ENCODE measurements at regions not wholly inside any gene's neighbourhood (a gene's known extent, or its start where the extent isn't known, plus 50 kb on each side); places are given as distances from the start of the nearest gene placed in this dataset.

DNA sequence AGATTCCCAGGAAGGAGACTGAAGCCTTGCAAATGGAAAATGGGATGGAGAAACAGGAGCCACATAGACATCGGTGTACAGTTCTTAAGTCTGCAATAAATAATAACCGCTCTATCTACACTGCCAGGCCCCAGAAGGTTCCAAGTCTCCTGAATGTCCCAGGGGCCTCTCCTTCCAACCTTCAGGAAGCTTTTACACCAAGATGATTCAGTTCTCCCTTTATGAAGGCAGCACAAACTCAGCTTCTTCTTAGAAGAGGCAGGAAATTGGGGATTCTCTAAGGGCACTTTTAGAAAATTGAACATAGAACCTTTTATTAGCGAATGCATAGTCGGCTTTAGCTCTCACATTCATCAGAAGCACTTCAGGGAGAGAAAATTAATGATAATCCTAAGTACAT, 130.8 kb upstream of the LYZL1 start:
- no TSS peak for BruUV-seq (replicated peaks)
- Histone ChIP-seq H3K9me3 (ENCODE audit: control insufficient read depth, insufficient read depth, low read depth, low read length) (no peaks in the 10 kb centered on the region), H3K4me1 (ENCODE audit: control insufficient read depth, insufficient read depth, low read length) (no peaks in the 10 kb centered on the region), H3K4me3 (ENCODE audit: low read depth in 2 of 2, low read length in 2 of 2) (no peak overlapping the region), H3K27ac (ENCODE audit: low read length) (no peak overlapping the region), H3K27me3 (ENCODE audit: control insufficient read depth, insufficient read depth, low read length) (no peaks in the 10 kb centered on the region), H3K36me3 (ENCODE audit: control insufficient read depth, insufficient read depth, low read length) (no peaks in the 10 kb centered on the region)
- in situ Hi-C loops (cut with HindIII; ENCODE audit: low pct_unique_long_range_greater_than_20kb, low sequenced_read_pairs), result no loop called here
- CTCF ChIA-PET, result no interaction called here
- intact Hi-C loops (cut with micrococcal nuclease; ENCODE audit: unreplicated experiment), result no loop called here
- TF ChIP-seq SIN3A (IDR thresholded peaks at IDR 0.05; ENCODE audit: borderline replicate concordance, insufficient read depth, low read depth, low read length) (no peak), POLR2AphosphoS5 (IDR thresholded peaks at IDR 0.05; ENCODE audit: low read depth, low read length) (no peak), TCF7L2 (IDR thresholded peaks at IDR 0.05; ENCODE audit: low read depth, low read length) (no peak)
- TF ChIP-seq, protein P1, sequence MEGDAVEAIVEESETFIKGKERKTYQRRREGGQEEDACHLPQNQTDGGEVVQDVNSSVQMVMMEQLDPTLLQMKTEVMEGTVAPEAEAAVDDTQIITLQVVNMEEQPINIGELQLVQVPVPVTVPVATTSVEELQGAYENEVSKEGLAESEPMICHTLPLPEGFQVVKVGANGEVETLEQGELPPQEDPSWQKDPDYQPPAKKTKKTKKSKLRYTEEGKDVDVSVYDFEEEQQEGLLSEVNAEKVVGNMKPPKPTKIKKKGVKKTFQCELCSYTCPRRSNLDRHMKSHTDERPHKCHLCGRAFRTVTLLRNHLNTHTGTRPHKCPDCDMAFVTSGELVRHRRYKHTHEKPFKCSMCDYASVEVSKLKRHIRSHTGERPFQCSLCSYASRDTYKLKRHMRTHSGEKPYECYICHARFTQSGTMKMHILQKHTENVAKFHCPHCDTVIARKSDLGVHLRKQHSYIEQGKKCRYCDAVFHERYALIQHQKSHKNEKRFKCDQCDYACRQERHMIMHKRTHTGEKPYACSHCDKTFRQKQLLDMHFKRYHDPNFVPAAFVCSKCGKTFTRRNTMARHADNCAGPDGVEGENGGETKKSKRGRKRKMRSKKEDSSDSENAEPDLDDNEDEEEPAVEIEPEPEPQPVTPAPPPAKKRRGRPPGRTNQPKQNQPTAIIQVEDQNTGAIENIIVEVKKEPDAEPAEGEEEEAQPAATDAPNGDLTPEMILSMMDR (IDR thresholded peaks at IDR 0.05), result no peak
- TF ChIP-seq, protein P2, sequence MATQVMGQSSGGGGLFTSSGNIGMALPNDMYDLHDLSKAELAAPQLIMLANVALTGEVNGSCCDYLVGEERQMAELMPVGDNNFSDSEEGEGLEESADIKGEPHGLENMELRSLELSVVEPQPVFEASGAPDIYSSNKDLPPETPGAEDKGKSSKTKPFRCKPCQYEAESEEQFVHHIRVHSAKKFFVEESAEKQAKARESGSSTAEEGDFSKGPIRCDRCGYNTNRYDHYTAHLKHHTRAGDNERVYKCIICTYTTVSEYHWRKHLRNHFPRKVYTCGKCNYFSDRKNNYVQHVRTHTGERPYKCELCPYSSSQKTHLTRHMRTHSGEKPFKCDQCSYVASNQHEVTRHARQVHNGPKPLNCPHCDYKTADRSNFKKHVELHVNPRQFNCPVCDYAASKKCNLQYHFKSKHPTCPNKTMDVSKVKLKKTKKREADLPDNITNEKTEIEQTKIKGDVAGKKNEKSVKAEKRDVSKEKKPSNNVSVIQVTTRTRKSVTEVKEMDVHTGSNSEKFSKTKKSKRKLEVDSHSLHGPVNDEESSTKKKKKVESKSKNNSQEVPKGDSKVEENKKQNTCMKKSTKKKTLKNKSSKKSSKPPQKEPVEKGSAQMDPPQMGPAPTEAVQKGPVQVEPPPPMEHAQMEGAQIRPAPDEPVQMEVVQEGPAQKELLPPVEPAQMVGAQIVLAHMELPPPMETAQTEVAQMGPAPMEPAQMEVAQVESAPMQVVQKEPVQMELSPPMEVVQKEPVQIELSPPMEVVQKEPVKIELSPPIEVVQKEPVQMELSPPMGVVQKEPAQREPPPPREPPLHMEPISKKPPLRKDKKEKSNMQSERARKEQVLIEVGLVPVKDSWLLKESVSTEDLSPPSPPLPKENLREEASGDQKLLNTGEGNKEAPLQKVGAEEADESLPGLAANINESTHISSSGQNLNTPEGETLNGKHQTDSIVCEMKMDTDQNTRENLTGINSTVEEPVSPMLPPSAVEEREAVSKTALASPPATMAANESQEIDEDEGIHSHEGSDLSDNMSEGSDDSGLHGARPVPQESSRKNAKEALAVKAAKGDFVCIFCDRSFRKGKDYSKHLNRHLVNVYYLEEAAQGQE (IDR thresholded peaks at IDR 0.05; ENCODE audit: insufficient read depth in 1 of 2, low read depth in 2 of 2, low read length in 1 of 2), result no peak
- POLR2A ChIA-PET, result no interaction called here
- ATAC-seq, result no peak
- no peak for DNase-seq (ENCODE audit: low read depth, low spot score)

DNA sequence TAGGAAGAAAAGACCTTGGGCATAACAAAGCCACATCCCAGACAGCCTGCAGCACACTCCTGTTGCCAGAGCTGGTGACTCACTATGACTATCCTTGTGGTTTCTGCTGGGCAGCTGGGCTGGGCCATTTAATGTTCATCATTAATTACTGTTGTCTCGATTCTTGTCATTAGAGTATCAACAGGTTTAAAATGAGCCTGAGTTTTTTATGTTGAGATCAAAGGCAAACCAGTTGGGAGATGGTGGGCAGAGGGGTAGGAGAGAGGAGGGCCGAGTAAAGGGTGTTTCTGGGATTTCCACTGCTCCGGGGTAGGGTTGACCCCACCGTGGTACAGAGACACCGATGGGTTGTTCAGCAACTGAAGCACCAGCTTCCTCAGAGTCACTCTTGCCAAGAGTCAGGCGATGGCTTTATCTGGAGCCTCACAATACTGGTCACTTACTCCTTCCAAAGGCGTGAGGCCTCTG, 128.7 kb upstream of the LYZL1 start:
- no TSS peak for BruUV-seq (replicated peaks)
- Histone ChIP-seq H3K4me3 (ENCODE audit: low read depth in 2 of 2, low read length in 2 of 2) (no peak overlapping the region), H3K27ac (ENCODE audit: low read length) (peak overlapping the region; percentile 44; the same call in 1 of the 2 replicates), H3K9me3 (ENCODE audit: control insufficient read depth, insufficient read depth, low read depth, low read length) (no peaks in the 10 kb centered on the region), H3K4me1 (ENCODE audit: control insufficient read depth, insufficient read depth, low read length) (no peaks in the 10 kb centered on the region), H3K27me3 (ENCODE audit: control insufficient read depth, insufficient read depth, low read length) (no peaks in the 10 kb centered on the region), H3K36me3 (ENCODE audit: control insufficient read depth, insufficient read depth, low read length) (no peaks in the 10 kb centered on the region)
- TF ChIP-seq, protein P1 (IDR thresholded peaks at IDR 0.05), result no peak
- TF ChIP-seq SIN3A (IDR thresholded peaks at IDR 0.05; ENCODE audit: borderline replicate concordance, insufficient read depth, low read depth, low read length) (no peak), TCF7L2 (IDR thresholded peaks at IDR 0.05; ENCODE audit: low read depth, low read length) (peak; percentile 44; the same call in 1 of the 2 replicates)
- TF ChIP-seq, protein P2 (IDR thresholded peaks at IDR 0.05; ENCODE audit: insufficient read depth in 1 of 2, low read depth in 2 of 2, low read length in 1 of 2), result no peak
- DNase-seq (ENCODE audit: low read depth, low spot score), result no peak
- ChIA-PET CTCF (no interaction called here), POLR2A (no interaction called here)
- intact Hi-C loops (cut with micrococcal nuclease; ENCODE audit: unreplicated experiment) (no loop called here), in situ Hi-C loops (cut with HindIII; ENCODE audit: low pct_unique_long_range_greater_than_20kb, low sequenced_read_pairs) (no loop called here)
- ATAC-seq, result peak; percentile 98

All from Panc1 (cell line).